MM.1S (cell line): ENCODE measurements at regions not wholly inside any gene's neighbourhood (a gene's known extent, or its start where the extent isn't known, plus 50 kb on each side); places are given as distances from the start of the nearest gene placed in this dataset.

Experiments used
- EZH2 ChIP-seq: fragments of 300-600 bp; sonication (generic); optimal IDR thresholded peaks from 2 replicates; pipeline ENCODE3; 2017; ENCODE audit warnings: low read depth, mild to moderate bottlenecking, antibody characterized with exemption, low read length, mixed read lengths
- EZH2phosphoT487 ChIP-seq: fragments of 300-600 bp; sonication (generic); IDR thresholded peaks from 2 replicates; pipeline ENCODE4 v1.6.1; 2018; ENCODE audit warnings: antibody characterized with exemption, low read length
- TF ChIP-seq, protein P1 (sequence below): fragments of 300-600 bp; sonication (generic); IDR thresholded peaks from 2 replicates; pipeline ENCODE4 v1.5.1; 2016; ENCODE audit warnings: antibody characterized with exemption, low read length, mixed read lengths

DNA sequence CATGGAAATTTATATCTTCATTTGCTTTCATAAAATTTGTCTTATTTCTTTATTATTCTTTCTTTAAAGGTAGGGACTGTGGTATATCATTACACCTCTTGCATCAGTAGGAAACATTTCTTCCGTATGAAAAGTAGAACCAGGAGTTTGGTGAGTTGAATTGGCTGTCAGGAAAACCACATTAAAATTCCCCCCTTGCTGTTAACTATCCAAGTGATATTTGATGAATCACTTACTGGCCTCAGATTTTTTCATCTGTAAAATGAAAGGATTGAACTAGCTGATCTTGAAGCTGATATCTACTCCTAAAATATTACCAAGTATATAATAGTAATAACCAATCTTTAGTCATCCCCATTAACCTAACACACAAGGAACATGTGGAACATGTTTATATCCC lies 460.9 kb downstream of the GJA1 start:
- TF ChIP-seq EZH2 (no peak), EZH2phosphoT487 (no peak)
- TF ChIP-seq, protein P1, sequence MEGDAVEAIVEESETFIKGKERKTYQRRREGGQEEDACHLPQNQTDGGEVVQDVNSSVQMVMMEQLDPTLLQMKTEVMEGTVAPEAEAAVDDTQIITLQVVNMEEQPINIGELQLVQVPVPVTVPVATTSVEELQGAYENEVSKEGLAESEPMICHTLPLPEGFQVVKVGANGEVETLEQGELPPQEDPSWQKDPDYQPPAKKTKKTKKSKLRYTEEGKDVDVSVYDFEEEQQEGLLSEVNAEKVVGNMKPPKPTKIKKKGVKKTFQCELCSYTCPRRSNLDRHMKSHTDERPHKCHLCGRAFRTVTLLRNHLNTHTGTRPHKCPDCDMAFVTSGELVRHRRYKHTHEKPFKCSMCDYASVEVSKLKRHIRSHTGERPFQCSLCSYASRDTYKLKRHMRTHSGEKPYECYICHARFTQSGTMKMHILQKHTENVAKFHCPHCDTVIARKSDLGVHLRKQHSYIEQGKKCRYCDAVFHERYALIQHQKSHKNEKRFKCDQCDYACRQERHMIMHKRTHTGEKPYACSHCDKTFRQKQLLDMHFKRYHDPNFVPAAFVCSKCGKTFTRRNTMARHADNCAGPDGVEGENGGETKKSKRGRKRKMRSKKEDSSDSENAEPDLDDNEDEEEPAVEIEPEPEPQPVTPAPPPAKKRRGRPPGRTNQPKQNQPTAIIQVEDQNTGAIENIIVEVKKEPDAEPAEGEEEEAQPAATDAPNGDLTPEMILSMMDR = no peak
